ENCODE measurements at regions not wholly inside any gene's neighbourhood (a gene's known extent, or its start where the extent isn't known, plus 50 kb on each side); places are given as distances from the start of the nearest gene placed in this dataset.
"Not testable (repeated sequence)": the region's sequence is repeated elsewhere in the genome, so short reads cannot be mapped to it uniquely, and the experiment has no call there.

DNA sequence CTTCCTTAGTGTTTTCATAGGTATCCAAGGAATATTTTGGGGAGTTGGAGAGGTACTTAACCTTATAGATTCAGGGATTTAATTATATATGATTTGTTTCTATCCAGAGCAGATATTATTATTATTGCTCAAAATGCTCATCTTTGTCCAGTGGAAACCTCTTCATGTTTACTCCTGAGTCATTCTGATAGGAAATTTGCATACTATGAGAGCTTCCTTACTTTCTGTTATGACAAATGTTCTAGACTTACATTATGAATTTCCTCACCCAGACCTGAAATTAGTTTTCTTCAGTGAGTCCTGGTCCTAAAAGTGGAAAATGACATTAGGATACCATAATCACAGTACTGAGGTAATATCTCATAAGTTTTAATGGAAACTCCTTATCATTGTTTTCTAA lies 57.5 kb upstream of the PLPPR5 start:
- no peak for TF ChIP-seq CTCF (IDR thresholded peaks at IDR 0.05; ENCODE audit: low read depth, low read length)
- H3K4me3 ChIP-seq (ENCODE audit: low read depth, low read length), result no peak overlapping the region

DNA sequence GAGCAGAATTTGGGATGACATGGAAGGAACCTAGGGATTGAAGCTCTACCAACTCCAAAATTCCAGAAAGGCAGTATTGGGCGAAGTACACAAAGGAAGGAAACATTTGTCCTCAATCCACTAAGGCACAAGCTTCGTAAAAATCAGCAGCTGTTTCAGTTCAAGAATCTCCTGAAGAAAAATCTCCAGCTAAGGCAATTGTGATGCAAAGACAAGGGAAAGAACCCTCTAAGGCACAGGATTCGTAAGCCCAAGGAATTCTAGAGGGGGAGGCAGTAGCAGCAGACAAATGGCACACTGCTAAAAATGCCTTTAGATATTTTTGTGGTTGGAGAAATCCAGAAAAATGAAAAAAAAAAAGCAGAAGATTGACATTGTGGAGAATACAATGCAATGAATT lies 64.5 kb upstream of the PLPPR5 start:
- no peak for TF ChIP-seq CTCF (IDR thresholded peaks at IDR 0.05; ENCODE audit: low read depth, low read length)
- H3K4me3 ChIP-seq (ENCODE audit: low read depth, low read length), result no peak overlapping the region

DNA sequence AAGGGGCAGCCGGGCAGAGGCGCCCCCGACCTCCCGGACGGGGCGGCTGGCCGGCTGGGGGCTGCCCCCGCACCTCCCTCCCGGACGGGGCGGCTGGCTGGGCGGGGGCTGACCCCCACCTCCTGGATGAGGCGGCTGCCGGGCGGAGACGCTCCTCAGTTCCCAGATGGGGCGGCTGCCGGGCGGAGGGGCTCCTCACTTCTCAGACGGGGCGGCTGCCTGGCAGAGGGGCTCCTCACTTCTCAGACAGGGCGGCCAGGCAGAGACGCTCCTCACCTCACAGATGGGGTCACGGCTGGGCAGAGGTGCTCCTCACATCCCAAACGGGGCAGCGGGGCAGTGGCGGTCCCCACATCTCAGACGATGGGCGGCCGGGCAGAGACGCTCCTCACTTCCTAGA lies 73.9 kb upstream of the PLPPR5 start:
- H3K4me3 ChIP-seq (ENCODE audit: low read depth, low read length), result not testable (repeated sequence)

DNA sequence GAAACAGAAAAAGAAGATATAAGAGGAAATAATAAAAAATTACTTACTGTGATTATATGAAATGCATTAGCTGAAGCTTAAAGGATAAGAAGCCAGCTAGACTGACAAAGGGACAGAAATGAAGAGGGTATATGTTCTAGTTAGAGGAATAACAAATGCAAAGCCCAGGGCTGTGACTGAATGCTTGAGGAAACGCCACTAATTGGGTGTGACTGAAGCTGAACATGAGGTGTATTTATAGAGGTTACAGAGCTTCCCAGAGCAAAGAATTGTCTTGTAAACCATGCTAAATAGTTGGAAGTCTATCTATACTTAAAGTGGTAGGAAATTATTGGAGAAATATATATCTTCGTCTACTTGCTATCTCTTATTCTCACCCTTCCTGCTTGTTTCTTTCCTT lies 77.7 kb upstream of the PLPPR5 start:
- TF ChIP-seq CTCF (IDR thresholded peaks at IDR 0.05; ENCODE audit: low read depth, low read length), result no peak
- no peak overlapping the region for H3K4me3 ChIP-seq (ENCODE audit: low read depth, low read length)

- no peak for TF ChIP-seq CTCF (IDR thresholded peaks at IDR 0.05; ENCODE audit: low read depth, low read length)
Observed at GRCh38 chr1:99083338-99083737, 78.7 kb upstream of the PLPPR5 start.

DNA sequence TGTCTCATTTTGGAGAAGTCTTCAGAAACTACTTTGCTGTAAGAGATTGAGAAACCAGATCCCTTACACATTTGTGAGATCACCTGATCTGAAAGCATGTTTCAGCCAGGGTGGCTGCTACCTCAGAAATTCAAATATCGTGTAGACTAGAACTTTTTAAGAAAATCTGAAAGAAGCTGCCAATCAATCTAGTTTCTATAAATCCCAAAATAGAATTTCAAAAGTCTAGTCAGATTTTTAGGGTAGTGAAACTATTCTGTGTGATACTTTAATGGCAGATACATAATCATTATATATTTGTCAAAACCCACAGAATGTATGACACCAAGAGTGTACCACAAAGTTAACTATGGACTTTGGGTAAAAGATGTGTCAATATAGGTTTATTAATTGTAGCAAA lies 79.9 kb upstream of the PLPPR5 start:
- no peak for TF ChIP-seq CTCF (IDR thresholded peaks at IDR 0.05; ENCODE audit: low read depth, low read length)
- H3K4me3 ChIP-seq (ENCODE audit: low read depth, low read length), result no peak overlapping the region

More at GRCh38 chr1:99083338-99083737, 78.7 kb upstream of the PLPPR5 start:
- no peak overlapping the region for H3K4me3 ChIP-seq (ENCODE audit: low read depth, low read length)

- TF ChIP-seq CTCF (IDR thresholded peaks at IDR 0.05; ENCODE audit: low read depth, low read length), result no peak
- no peak overlapping the region for H3K4me3 ChIP-seq (ENCODE audit: low read depth, low read length)
Observed at GRCh38 chr1:99086057-99086456, 81.4 kb upstream of the PLPPR5 start.

- TF ChIP-seq CTCF (IDR thresholded peaks at IDR 0.05; ENCODE audit: low read depth, low read length), result no peak
- no peak overlapping the region for H3K4me3 ChIP-seq (ENCODE audit: low read depth, low read length)
Observed at GRCh38 chr1:99098589-99098988, 93.9 kb upstream of the PLPPR5 start.

Measured in WI38 (cell line).